Loucy (cell line): ENCODE measurements at regions not wholly inside any gene's neighbourhood (a gene's known extent, or its start where the extent isn't known, plus 50 kb on each side); places are given as distances from the start of the nearest gene placed in this dataset.

Source experiments
- EZH2phosphoT487 ChIP-seq: fragments of 200-600 bp; IDR thresholded peaks from 2 replicates; pipeline ENCODE4 v1.6.1; 2018; ENCODE audit warnings: antibody characterized with exemption, mild to moderate bottlenecking, moderate library complexity, borderline replicate concordance
- TF ChIP-seq, protein P1 (sequence below): fragments of 200-600 bp; sonication (generic); conservative IDR thresholded peaks from 2 replicates; pipeline ENCODE4 v1.5.1; 2014; ENCODE audit warnings: mild to moderate bottlenecking, antibody characterized with exemption, low read length

DNA sequence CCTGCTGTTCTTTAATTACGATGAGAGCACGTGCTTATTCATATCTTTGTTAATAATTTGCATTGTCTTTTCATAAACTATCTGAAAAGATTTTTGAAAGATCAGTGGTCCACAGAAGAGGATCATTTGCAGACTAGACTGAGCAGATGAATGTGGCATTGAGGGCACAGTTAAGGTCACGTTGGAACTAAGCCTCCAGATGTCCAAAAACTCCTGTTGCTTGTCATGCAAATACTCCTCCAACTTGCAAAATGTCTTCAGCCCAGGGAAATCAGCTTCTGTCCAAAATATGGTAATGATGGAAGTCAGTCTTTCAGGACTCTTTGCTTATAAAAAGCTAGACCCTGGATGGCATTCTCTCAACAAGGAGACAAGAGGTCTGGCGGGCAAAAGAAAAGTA lies 201.6 kb upstream of the TMEM260 start:
- TF ChIP-seq, protein P1, sequence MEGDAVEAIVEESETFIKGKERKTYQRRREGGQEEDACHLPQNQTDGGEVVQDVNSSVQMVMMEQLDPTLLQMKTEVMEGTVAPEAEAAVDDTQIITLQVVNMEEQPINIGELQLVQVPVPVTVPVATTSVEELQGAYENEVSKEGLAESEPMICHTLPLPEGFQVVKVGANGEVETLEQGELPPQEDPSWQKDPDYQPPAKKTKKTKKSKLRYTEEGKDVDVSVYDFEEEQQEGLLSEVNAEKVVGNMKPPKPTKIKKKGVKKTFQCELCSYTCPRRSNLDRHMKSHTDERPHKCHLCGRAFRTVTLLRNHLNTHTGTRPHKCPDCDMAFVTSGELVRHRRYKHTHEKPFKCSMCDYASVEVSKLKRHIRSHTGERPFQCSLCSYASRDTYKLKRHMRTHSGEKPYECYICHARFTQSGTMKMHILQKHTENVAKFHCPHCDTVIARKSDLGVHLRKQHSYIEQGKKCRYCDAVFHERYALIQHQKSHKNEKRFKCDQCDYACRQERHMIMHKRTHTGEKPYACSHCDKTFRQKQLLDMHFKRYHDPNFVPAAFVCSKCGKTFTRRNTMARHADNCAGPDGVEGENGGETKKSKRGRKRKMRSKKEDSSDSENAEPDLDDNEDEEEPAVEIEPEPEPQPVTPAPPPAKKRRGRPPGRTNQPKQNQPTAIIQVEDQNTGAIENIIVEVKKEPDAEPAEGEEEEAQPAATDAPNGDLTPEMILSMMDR: no peak
- TF ChIP-seq EZH2phosphoT487: no peak
